GM12873 (cell line): ENCODE measurements at regions not wholly inside any gene's neighbourhood (a gene's known extent, or its start where the extent isn't known, plus 50 kb on each side); places are given as distances from the start of the nearest gene placed in this dataset.
A peak's percentile ranks its signal among the peaks of the same experiment; 100 is the strongest.

Experiments
- TF ChIP-seq, protein P1 (sequence below): IDR thresholded peaks from 2 replicates; pipeline ENCODE4 v1.5.1; 2012; ENCODE audit warnings: low read depth, mild to moderate bottlenecking, moderate library complexity, low read length, control low read depth; ENCODE audit not compliant: insufficient read depth; ENCODE audit errors: missing control alignments

DNA sequence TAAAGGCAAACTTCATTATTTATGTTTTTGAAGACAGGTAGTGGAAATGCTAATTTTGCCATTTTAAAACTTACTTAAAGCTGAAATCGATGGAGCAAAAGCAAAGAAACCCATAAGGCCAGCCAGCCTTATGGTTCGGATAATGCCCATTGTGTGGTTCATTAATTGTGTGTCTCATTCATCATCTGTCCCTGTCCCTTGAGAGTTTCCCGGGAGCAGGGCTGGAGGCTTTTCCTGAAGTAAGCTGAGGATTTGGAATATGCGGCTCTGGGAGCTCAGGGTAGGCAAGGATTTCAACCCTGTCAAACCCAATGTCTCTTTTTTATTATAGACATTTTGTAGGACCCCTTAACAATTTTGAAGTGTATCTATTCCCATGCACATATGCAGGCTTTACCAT, 790.0 kb upstream of the KIRREL3 start:
- TF ChIP-seq, protein P1, sequence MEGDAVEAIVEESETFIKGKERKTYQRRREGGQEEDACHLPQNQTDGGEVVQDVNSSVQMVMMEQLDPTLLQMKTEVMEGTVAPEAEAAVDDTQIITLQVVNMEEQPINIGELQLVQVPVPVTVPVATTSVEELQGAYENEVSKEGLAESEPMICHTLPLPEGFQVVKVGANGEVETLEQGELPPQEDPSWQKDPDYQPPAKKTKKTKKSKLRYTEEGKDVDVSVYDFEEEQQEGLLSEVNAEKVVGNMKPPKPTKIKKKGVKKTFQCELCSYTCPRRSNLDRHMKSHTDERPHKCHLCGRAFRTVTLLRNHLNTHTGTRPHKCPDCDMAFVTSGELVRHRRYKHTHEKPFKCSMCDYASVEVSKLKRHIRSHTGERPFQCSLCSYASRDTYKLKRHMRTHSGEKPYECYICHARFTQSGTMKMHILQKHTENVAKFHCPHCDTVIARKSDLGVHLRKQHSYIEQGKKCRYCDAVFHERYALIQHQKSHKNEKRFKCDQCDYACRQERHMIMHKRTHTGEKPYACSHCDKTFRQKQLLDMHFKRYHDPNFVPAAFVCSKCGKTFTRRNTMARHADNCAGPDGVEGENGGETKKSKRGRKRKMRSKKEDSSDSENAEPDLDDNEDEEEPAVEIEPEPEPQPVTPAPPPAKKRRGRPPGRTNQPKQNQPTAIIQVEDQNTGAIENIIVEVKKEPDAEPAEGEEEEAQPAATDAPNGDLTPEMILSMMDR, result no peak

DNA sequence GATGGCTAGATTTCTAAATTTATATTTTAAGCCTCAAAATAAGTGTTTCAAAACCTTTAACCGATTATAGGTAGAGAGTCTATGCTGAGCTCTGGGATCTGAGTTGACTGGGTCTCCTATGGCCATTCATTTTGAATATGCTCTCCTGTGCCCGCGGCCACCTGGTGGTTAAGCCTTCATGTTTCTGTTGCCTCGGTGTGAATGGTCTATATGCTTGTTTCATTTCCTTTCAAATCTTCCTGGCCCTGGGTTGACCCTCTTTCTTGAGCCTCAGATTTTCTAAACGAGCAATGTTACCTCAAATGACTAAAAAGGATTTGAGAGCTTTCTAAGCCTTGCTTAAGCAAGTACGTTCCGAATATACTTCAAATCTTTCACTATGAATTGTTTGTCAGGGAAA, 789.4 kb upstream of the KIRREL3 start:
- TF ChIP-seq, protein P1, result peak; percentile 40

DNA sequence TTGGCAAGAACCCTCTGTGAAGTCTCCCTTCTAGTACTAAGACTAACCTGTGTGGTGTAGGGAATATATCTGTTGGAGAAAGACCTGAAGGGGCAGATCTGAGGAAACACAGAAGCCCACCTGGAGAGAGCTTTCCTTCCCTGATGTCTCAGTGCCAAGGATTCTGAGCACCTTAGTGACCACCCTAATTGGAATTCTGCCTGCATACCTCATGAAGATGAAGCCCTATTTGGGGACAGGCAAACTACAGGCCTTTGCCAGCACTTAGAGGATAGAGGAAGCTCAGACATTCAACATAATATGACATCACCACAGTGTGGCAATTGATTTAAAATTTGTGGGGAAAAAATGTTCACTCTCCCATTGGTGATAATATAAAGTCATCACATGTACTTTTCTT, 766.2 kb upstream of the KIRREL3 start:
- TF ChIP-seq, protein P1, result no peak

DNA sequence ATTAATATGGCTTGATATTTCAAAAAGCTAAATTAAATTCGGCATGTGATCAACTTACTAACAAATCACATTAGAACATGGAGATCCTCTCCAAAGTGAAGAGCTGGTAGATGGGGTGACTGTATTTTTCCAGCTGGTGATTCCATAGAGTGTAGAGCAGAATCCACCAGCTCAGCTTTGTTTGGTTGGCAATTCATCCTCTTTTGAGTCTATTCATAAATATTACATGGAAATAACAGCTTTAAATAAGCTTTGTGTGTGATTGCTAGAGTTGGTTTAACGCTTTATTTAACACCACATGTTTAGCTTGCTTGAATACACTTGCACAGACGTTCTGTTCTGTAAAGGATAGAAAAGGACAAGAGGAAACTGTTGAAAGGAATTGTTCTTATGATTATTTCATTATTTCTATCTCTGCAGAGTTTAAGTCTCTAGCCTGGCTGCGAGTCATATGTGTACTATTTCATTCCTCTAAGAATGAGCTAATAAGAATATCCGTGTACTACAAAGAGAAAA, 738.3 kb upstream of the KIRREL3 start:
- TF ChIP-seq, protein P1, result no peak

GRCh38 chr11:127737499-127737898, 736.9 kb upstream of the KIRREL3 start:
- TF ChIP-seq, protein P1, result no peak

DNA sequence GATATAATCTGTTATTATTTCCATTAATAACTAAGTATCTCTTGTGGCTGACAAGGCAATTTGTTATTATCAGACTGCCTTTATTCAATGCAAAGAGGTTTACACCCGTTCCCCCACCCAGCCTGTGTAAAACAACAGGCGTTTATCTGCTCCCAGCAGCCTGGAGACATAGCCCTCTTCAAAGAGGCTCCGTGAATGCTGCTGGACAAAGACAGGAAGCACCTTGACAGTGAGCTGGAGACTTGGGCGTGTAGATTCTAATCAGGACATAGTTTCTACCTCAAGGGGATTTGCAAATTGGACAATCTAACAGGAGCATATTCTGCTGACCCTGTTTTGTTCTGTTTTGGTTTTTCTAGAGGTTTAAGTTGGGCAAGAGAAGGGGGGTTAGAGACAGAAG, 733.0 kb upstream of the KIRREL3 start:
- TF ChIP-seq, protein P1, result no peak

DNA sequence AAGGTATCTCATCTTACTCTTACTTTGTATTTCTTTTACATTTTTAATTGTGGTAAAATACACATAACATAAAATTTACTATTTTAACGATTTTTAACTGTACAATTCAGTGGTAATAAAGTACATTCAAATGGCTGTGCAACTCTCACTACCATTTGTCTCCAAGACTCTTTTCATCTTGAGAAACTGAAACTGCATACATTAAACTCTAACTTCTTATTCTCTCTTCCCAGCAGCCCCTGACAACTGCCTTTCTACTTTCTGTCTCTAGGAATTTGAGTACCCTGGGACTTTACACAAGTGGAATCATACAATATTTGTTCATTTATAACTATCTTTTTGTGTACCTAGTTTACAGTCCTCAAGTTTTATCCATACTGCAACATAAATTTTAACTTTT, 725.8 kb upstream of the KIRREL3 start:
- TF ChIP-seq, protein P1, result no peak
